Occipital lobe (tissue), 1 donor: ENCODE measurements at regions not wholly inside any gene's neighbourhood (a gene's known extent, or its start where the extent isn't known, plus 50 kb on each side); places are given as distances from the start of the nearest gene placed in this dataset.
"Not testable (repeated sequence)": the region's sequence is repeated elsewhere in the genome, so short reads cannot be mapped to it uniquely, and the experiment has no call there.

Experiments used
- DNase-seq: peaks from one replicate; lab custom pipeline; 2025; lab: John Stamatoyannopoulos, UW

DNA sequence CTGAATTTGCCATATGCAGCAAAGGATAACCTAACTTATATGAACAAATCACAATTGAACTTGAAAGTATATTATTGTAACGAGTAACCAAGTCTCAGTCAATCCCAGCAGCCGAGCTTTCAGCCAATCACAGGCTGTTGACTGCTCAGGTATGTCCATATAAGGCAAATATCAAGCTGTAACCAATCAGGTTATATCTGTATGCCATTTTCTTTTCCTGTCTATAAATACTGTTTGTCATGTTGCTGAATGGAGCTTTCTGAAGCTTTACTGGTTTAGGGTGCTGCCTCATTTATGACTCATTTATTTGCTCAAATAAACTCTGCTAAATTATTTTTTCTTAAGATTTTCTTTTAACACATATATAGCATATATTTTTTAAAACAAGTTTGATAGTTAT is 1059.5 kb downstream of the GALC start:
- DNase-seq, result no peak

DNA sequence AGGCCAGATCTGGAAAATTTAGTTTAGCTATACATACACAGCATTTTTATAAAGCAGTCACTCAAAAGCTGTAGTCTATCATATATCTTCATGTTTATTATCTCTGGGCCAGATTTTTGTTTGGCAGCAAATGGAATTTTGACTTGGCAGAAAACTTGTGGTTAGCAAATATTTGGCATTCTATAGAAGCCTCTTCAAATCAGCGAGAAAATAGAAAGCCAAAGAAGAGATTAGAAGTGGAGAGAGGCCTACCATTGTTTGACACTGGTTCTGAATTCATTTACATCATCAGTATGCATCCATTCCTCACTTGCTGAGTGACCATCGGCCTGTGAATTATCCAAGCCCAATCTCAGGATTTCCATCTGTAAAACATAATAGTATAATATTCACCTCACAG is 1077.6 kb downstream of the GALC start:
- DNase-seq, result no peak

DNA sequence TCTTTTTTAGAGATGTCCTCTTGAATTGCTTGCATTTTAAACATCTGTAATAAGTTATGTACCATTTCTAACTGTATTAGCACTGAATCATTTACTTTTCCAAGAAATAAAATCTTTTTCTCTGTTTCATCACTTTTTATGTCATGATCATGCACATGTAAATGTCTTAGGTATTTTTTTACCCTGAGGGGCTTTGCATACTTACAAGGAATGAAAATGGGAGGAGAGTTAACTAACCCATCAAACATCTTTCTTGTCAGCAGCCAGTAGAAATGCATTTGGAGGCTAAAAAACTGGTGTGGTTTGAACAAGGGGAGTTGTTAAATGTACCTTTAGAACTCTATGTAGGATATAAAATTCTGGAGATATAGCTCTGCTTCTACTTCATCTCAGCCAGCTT is 1080.3 kb downstream of the GALC start:
- no peak for DNase-seq

DNA sequence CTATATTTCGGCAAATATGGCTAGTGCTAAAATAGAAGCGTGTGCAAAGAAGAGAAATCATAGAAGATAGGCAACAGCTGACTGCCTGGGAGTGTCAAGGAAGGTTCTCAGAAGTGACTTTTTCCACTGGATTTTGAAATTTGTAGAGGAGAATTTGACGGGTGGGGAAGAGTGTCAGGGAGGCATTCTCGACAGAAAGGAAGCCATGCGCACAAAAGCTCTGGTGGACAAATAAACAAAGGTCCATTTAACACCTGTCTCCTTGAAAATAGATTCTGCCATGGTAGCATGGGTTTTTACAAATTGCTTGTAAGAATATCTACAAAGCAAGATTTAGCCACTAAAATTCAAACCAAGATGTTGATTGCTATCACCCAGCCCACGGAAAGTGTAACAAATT is 1081.5 kb downstream of the GALC start:
- no peak for DNase-seq

DNA sequence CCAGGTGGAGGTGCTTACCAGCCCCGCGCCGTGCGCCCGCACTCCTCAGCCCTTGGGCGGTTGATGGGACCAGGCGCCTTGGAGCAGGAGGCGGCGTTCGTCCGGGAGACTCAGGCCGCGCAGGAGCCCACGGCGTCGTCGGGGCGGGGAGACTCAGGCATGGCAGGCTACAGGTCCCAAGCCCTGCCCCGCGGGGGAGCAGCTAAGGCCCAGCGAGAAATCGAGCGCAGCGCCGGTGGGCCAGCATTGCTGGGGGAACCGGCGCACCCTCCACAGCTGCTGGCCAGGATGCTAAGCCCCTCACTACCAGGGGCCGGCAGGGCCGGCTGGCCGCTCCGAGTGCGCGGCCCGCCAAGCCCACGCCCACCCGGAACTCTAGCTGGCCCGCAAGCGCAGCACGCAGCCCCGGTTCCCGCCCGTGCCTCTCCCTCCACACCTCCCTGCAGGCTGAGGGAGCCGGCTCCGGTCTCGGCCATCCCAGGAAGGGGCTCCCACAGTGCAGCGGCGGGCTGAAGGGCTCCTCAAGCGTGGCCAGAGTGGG is 1087.5 kb downstream of the GALC start:
- DNase-seq, result not testable (repeated sequence)

DNA sequence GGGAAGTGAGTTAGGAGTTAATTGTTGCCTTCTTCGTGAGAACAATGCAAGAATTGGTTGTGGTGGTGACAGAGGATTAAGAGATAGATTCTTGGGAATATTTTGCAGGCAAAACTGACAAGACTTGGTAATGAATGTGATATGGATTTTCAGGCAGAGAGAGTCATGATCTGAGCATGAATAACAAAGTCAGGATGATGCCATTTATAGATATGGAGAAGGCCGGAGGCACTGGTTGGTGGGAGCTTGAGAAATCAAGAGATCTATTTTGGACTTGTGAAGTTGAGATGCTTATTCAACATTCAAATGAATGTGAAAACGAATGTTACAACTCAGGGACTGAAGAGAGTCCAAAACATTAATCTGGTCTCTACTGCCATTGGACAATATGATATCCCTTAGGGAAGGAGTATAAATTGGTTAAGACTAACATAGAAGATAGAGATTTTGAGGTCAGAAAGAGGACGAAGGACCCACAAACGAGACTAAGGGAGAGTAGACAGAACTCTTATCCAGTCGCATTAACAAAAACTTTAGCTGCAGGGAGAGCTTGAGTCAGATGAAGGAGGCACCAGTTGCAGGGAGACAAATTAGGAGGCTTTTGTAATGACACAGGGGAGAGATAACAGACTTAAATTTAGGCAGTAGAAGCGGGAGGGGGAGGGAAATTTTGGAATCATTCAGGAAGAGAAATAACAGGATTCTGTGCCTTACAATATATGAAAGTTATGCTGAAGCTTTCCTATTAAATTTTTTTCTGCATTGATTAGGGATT is 1090.6 kb downstream of the GALC start:
- DNase-seq, result no peak

DNA sequence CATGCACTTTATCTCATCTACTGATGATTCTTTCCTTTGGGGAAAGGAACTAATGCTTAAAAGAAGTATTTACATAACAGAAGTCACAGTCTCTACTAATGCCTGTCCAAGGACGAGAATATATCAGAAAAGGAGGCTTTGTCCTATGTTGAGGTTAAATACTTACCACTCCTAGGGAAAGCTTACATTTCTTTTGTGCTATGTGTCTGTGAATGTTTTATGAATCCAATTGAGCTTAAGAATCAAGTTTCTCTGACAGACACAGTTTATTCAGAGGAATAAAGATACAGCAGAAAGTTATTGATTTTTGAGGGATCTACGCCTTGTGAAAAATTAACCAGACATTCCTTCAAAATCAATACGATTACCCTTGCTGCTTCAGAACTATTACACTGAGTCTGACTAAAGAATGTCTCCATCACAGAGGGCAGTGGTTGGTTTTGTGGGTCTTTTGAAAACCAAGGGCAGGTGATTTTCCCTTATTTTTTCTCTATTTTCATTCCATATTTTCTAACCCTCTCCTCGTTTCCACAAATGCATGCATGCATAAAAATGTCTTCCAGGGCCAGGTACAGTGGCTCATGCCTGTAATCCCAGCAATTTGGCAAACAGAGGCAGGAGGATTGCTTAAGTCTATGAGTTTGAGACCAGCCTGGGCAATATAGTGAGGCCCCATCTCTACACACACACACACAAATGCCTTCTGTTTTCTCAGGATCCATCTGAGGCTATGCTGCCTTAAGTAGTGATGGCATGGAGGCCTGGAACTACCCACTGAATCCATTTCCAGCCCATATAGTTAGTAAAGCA is 1095.1 kb downstream of the GALC start:
- no peak for DNase-seq

DNA sequence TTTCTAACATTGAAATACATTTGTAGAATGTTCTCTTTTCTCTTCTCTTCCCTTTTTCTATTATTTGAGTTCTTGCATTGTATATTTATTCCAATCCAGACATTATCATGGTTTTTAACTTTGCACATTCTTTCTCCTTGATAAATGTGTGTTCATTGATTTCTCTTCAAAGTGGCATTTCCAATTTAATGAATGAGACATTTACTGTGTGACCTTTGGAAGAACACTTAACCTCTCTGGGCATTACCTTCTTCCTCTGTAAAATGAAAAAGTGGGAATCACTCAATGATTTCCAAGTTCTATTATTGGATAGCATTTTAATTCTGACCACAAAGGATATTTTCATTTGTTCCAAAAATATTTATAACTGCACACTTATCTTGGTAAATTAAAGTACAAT is 1095.8 kb downstream of the GALC start:
- DNase-seq, result no peak

DNA sequence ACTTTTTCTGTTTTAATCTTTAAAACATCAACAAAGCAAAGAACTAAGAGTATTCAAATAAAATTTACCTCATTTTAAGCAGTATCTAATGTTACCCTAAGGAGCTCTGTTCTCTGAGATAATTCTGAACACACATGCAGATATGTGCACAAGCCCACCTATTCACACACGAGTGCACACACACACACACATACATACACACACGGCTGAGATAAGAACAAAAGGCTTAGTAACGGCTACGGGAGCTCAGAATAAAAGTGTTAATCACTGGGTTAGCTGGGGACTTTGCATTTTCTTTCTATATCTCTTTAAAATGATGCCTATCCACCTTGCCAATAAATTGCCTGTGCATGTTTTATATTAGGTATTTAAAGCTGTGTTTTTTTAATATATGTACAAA is 1096.3 kb downstream of the GALC start:
- no peak for DNase-seq

DNA sequence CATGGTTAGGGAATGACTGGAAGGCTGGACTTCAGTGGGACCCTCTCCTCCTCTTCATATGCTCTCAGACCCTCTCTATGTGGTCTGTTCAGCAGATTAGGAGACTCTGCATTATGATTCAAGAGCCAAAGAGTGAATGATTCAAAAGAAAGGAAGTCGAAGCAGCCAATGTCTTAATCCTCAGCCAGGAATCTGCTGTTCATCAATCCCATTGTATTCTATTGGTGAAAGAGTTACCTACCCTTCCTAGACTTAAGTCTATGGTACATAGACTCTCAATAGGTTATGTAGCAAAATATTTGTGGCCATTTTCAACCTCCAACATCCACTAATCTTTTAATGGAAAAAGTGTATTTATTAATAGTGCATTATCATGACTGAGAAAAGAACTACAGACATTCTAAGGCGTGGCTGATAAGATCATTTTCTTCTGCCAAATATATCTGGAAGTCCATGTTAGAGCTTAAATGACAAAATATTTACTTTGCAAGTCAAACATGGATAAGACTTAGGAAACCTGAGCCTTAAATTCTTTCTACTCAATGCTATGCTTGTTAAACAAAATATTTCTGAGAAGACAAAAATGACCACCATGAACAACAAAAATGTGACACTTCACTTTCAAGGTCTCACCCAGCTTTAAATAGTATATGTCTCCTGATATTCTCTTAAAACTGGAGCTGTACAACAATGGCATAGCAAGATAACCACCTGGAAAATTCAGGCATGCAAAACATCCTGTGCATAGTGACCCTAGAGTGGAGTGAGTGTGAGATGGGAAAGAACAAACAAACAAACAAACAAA is 1100.6 kb downstream of the GALC start:
- no peak for DNase-seq

DNA sequence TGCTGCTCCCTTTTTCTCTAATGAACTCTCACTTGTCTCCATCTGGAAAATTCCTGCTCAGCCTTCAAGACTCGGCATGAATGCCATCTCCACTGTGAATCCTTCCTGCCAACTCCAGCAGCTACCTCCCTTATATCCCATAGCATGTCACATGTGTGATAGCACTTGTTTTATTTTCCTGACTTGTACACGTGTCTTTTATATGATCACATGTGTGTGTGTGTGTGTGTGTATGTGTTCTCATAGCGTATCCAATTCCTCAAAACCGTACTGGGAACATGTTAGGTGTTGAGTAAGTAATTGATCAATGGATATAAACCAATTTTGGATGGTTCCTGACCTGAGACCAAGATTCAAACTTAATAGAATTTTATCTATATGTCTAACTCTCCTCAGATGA is 1107.7 kb downstream of the GALC start:
- DNase-seq, result no peak

DNA sequence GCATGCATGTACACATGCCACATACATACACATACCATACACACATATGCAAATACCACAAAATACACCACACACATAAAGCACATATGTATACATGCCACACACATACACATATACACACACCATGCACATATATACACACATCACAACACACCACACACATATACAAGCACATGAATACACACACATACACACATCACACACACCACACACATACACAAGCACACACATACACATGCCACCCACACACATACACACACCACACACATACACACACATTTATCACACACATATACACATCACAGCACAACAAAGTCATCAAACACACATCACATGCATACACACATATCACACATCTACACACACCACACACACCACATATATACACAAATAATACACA is 1108.5 kb downstream of the GALC start:
- DNase-seq, result no peak

DNA sequence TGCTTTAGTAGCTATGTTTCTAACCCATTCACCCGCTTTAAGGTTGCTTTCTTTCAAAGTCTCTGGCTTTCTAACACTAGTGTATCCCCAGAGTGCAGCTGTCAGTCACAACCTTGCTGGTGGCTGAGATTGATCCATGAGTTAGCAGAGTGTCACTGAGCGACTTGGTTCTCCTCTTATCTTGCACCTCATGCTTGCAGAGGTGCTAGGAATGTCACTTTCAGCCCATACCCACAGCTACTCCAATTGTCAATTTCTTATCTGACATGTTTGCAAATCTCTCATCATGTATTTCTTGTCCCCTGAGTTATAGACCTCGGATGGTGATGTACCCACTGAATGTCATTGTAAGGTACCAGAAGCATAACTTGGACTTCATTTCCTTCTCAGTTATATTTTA is 1110.2 kb downstream of the GALC start:
- no peak for DNase-seq

DNA sequence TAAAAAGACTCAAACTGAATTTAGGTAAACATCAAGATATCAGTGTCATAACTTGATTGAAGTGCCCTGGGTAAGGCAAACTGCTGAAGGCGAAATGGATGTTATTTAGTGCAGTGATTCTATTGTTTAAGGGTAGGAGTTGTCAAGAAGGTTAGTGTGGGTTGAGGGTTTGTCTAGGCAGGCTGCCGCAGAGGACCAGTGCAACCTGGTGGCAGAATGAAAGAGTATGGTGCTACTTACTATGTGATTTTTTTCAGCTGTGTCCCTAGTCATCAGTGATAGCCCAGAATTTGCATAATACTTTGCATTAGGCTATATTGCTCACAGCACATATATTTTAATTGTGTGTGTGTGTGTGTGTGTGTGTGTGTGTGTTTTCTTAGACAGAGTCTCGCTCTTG is 1127.0 kb downstream of the GALC start:
- no peak for DNase-seq

DNA sequence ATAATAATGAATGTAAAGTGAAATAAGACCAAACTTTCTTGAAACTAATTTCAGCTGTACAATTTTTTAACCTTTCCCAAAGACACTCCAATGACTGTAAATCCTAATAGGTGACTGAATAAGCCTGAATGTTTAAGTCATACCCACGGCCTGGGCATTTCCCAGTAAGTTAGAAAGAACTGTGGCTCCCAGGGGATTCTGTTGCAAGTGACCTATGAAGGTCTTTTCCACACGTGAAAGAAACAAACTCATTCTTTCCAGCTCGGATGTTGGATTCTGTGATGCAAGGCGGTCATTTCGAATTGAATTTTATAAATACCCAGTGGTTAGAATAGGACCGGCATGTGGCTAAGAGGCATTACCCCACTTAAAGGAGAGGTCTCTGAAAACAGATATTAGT is 1134.4 kb downstream of the GALC start:
- DNase-seq, result no peak

DNA sequence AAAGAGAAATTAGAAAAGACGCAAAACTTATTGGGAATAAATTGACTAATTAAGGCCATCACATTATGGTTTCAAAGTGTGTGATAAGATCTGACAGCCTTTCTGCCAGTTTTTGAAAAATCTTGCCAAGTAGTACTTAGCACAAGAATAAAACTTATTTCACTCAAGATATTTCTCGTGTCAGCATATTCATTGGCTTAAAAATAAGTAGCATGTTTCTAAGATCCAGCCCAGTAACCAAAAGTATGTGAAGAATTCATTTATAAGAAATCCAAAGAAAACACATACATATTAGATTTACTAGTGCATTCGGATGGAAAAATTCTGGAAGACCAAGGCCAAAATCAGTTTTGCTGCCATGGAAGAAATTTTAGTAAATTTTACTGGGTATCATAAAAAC is 1135.0 kb downstream of the GALC start:
- DNase-seq, result no peak

DNA sequence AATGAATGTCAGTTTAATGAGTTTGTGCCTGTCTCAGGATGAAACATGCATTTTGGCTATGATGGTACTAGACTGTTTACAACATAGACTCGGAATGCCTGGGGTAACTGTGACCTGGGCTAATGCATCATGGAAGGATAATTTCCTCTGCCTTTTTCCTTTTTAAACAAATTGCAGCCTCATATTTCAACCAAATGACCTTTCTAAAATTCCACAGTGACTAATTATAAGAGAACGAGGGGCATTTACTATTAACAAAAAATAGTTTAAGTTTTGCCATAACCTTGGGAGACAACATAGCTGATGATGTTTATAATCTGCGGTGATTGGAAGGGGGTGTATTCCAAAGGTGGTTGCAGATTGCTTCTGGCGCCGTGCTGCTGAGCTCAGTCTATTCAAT is 1140.5 kb downstream of the GALC start:
- no peak for DNase-seq

DNA sequence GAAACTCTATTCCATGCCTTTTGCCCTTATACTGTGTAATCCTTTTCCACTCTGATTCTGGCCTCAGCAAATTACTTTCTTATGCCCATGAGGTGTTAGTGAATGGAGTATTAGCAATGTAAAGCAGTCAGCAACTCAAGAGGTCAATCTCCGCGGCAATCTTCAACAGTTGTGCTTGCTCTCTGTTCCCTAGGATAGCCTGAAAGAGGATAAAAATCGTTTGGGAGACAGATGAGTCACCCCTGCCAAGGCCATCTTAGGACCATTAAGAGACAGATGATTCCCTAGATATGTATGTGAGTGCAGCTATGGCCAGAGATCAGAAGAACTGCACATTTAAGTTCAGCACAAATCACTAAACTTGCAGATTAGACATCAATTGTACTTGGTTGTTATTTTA is 1145.8 kb downstream of the GALC start:
- no peak for DNase-seq

DNA sequence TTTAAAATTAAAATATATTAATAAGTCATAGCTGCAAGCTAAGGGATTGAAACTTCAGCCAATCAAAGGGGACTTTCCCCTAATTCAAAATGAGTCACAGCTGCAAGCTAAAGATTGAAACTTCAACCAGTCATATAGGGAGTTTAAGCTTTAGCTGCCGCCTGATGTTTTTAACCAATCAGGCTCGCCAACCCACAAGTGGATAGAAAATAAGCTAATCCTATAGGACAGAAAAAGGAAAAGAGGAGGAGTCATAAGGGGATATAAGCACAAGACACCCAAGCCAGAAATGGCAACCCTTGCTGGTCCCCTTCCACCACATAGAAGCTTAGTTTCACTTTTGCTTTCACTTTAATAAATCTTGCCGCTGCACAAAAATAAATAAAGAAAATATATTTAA is 1154.6 kb downstream of the GALC start:
- DNase-seq, result no peak

DNA sequence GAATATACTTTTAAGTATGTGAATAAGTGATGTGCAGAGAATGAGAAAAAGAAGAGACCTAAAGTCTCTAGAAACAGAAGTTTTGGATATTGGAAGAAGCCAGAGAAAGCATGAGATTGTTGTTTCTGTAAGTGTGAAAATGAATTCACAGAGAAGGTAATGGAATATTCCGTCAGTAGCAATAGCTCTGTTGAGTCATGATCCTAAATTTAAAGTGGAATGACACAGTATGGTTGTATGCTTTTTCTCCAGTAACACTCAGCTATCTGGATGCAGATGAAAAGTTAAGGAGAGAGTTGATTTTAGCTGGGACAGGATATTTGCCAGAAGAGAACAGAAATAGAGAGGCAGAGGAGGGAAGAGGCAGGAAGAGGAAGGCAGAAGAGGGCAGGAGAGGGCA is 1166.3 kb downstream of the GALC start:
- DNase-seq, result no peak

DNA sequence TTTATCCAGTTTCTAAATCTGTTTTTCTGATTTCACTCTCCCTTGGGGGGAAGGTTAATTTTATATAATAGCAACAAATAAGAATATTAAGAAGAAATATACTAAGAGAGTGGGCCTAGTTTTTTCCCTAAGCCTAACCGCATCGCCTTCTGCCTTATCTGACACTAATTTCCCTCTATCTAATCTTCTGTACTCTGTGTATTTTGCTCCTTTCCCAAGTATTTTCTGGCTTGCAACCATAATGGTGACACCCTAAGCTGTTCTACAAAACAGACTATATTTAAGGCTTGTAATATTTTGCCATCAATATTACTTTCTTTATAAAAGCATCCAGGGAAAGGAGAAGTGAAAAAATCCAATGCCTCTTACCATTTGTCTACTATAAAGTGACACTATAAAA is 1168.8 kb downstream of the GALC start:
- DNase-seq, result no peak

DNA sequence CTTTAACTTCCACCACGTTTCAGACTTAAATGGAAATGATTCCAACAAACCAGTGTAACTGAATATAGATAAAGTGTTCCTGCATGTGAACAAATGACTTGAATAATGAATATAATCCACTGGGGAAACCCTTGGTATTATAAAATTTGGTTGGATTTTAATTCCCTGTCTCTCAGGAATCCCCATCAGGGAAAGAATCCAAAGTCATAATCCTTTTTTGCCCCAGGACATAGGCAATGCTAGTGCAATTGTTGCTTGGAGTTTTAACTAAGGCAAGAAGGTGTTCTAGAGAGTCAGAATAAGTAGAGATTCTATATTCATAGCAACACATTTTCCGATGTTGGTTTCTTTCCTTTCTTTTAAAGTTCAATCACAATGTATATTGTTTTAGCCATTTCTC is 1169.4 kb downstream of the GALC start:
- DNase-seq, result no peak
